Activated CD8-positive, alpha-beta T cell treated with anti-CD3 and anti-CD28 coated beads for 36 hours (primary cell): ENCODE measurements at regions not wholly inside any gene's neighbourhood (a gene's known extent, or its start where the extent isn't known, plus 50 kb on each side); places are given as distances from the start of the nearest gene placed in this dataset.

Experiments
- ATAC-seq: fragments of 200-7000 bp; cut with Tn5 transposase; one replicate; pipeline ENCODE4 v1.10.0; 2021; ENCODE audit warnings: mild to moderate bottlenecking, moderate library complexity
- CTCF ChIA-PET: fragments of 350-600 bp; sonication (Branson Sonifier 250); formaldehyde crosslinking; loops from one replicate; lab custom pipeline; 2021; ENCODE audit warnings: antibody characterized with exemption; lab: Charles Lee
- POLR2A ChIA-PET: fragments of 350-600 bp; sonication (Branson Sonifier 250); formaldehyde crosslinking; loops from one replicate; lab custom pipeline; 2021; ENCODE audit warnings: antibody characterized with exemption; lab: Charles Lee
- DNase-seq: peaks from one replicate; pipeline ENCODE4 v3.0.0-alpha.2; 2020
- H3K27ac Mint-ChIP-seq: one replicate; pipeline ENCODE4 v1.8.0; 2021; ENCODE audit warnings: mild to moderate bottlenecking, mixed read lengths
- H3K27me3 Mint-ChIP-seq: one replicate; pipeline ENCODE4 v1.8.0; 2021; ENCODE audit warnings: mixed read lengths
- H3K36me3 Mint-ChIP-seq: one replicate; pipeline ENCODE4 v1.8.0; 2021; ENCODE audit warnings: low read depth, mixed read lengths
- H3K4me1 Mint-ChIP-seq: one replicate; pipeline ENCODE4 v1.8.0; 2021; ENCODE audit warnings: low read depth, mixed read lengths
- H3K4me3 Mint-ChIP-seq: one replicate; pipeline ENCODE4 v1.8.0; 2021; ENCODE audit warnings: mild to moderate bottlenecking, moderate library complexity, mixed read lengths
- H3K9me3 Mint-ChIP-seq: one replicate; pipeline ENCODE4 v1.8.0; 2021; ENCODE audit warnings: mixed read lengths
- intact Hi-C: fragments of 100-400 bp; cut with micrococcal nuclease; formaldehyde crosslinking; loops from one replicate; pipeline ENCODE4 v1.10.0; 2022
- TF ChIP-seq, protein P1 (sequence below): fragments of 200-600 bp; IDR thresholded peaks from one replicate; pipeline ENCODE4 v1.8.0; 2022; ENCODE audit warnings: antibody characterized with exemption, mild to moderate bottlenecking

DNA sequence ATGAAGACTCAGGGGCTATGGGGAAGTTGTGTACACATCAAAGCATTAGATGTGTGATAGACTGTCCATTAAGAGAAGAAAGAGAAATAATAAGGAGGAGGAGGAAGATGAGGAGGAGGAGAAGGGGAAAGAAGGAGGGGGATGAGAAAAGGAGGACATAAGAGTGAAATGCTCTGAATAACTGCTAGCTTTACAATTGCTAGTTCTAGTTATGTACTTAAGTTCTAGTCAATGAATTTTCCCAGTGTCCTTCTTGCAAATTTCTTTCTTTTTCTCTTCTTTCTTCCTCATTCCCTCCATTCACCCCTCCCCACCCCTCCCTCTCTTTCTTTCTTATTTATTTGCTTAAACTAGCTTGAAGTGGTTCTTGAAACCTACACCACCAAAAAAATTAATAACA lies 534.9 kb upstream of the GRAMD2B start:
- POLR2A ChIA-PET = no interaction called here
- intact Hi-C loops = no loop called here
- Mint-ChIP-seq H3K27ac (no peak overlapping the region), H3K4me1 (no peaks in the 10 kb centered on the region), H3K27me3 (no peaks in the 10 kb centered on the region), H3K4me3 (no peak overlapping the region), H3K36me3 (no peaks in the 10 kb centered on the region), H3K9me3 (peaks cover 4% of the 10 kb centered on the region)
- TF ChIP-seq, protein P1, sequence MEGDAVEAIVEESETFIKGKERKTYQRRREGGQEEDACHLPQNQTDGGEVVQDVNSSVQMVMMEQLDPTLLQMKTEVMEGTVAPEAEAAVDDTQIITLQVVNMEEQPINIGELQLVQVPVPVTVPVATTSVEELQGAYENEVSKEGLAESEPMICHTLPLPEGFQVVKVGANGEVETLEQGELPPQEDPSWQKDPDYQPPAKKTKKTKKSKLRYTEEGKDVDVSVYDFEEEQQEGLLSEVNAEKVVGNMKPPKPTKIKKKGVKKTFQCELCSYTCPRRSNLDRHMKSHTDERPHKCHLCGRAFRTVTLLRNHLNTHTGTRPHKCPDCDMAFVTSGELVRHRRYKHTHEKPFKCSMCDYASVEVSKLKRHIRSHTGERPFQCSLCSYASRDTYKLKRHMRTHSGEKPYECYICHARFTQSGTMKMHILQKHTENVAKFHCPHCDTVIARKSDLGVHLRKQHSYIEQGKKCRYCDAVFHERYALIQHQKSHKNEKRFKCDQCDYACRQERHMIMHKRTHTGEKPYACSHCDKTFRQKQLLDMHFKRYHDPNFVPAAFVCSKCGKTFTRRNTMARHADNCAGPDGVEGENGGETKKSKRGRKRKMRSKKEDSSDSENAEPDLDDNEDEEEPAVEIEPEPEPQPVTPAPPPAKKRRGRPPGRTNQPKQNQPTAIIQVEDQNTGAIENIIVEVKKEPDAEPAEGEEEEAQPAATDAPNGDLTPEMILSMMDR = no peak
- no peak for DNase-seq
- CTCF ChIA-PET = no interaction called here
- no peak for ATAC-seq

DNA sequence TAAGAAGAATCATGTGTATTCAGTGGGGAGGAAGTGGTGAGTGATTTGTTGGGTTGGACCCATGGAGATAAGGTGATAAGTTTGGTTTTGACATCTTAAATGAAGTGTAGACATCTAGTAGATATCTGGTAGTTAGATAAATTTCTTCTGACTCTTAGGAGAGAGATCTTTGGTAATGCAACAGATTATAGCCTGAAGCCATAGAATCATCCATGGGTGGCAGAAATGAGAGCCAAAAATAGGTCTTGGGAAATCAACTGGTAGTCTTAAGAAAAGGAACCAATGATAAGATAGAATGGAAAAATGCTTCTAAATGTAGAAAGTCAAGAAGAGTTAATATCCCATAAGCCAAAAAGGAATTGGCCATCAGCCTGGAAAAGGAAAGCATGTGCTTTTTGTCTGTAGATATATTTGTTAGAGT lies 532.7 kb upstream of the GRAMD2B start:
- intact Hi-C loops = no loop called here

DNA sequence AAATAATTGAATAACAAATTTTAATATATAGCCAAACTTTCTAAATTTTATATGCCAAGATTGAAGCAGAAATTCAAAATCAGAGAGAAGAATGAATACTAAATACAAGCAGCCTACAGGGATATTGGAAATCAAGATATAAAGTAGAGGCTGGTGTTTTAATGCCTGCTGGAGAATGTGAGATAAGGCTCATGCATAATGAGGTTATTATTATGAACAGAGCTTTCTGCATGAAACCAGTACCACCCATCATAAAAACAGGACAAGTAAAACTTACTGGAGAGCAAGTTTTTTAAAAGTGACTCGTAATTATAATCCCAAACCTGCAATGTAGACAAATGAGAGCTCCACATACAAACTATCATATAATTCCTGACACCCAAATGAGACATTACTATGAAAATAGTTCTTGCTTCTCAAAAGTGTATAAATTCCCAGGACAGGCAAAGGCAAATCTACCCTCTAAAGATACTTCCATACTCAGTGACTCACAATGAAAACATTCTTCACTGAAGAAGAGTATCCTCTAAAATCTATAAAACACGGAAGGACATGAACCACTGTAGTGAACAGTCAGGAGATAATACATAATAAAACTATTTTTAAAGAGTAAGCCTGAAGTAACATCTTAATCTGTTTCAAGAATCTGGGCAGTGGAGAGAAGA lies 532.0 kb upstream of the GRAMD2B start:
- H3K4me3 Mint-ChIP-seq = no peak overlapping the region
- intact Hi-C loops = no loop called here
- ChIA-PET CTCF (no interaction called here), POLR2A (no interaction called here)
- H3K27me3 Mint-ChIP-seq = no peaks in the 10 kb centered on the region
- H3K9me3 Mint-ChIP-seq = peaks cover 4% of the 10 kb centered on the region
- H3K27ac Mint-ChIP-seq = no peak overlapping the region
- H3K4me1 Mint-ChIP-seq = no peaks in the 10 kb centered on the region
- H3K36me3 Mint-ChIP-seq = no peaks in the 10 kb centered on the region
- DNase-seq = no peak
- TF ChIP-seq, protein P1 = no peak
- ATAC-seq = no peak

More for the DNA sequence above, 532.7 kb upstream of the GRAMD2B start:
- ATAC-seq (no peak), DNase-seq (no peak)
- Mint-ChIP-seq H3K9me3 (peaks cover 4% of the 10 kb centered on the region), H3K4me3 (no peak overlapping the region), H3K27ac (no peak overlapping the region), H3K36me3 (no peaks in the 10 kb centered on the region), H3K27me3 (no peaks in the 10 kb centered on the region), H3K4me1 (no peaks in the 10 kb centered on the region)
- ChIA-PET CTCF (no interaction called here), POLR2A (no interaction called here)
- TF ChIP-seq, protein P1 = no peak

DNA sequence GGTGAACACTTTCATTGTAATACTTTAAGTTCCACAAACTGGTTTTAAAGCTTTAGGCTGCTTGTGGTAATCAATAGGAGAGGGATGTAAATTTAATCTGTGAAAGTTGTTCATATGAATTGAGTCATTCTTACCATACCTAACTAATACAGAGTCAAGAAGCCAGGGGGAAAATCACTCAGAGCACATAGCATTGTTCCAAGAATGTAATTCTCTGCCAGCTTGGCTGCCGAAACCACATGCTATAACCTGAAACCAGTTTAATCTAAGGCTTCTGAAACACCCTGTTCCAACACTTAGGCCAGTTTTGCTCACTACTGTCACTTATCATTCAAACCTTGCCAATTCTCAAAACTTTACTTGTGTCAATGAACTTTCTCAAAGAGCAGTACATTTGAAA lies 528.8 kb upstream of the GRAMD2B start:
- DNase-seq = no peak
- Mint-ChIP-seq H3K27ac (no peak overlapping the region), H3K4me1 (no peaks in the 10 kb centered on the region), H3K9me3 (peaks cover 4% of the 10 kb centered on the region), H3K36me3 (no peaks in the 10 kb centered on the region), H3K4me3 (no peak overlapping the region), H3K27me3 (no peaks in the 10 kb centered on the region)
- no peak for ATAC-seq
- POLR2A ChIA-PET = no interaction called here
- CTCF ChIA-PET = no interaction called here
- TF ChIP-seq, protein P1 = no peak
- intact Hi-C loops = no loop called here

DNA sequence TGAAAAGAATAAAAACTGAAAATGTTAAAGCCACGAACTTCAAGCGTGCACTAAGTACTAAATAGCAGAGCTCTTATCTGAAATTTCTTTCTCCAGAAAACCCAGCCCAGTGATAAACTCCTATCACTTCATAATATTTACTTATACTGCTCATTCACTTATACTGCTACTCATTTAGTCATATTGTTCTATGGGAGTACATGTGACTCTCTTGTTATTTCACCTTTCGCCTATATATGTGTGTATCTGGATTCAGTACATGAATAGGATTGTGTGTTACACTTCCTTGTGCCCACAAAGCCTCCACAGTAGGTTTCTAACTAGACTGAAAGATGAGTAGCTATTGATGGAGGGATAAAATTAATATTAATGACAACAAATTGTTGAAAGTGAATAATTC lies 526.8 kb upstream of the GRAMD2B start:
- ChIA-PET POLR2A (no interaction called here), CTCF (no interaction called here)
- intact Hi-C loops = no loop called here
- TF ChIP-seq, protein P1 = no peak
- H3K27me3 Mint-ChIP-seq = no peaks in the 10 kb centered on the region
- peaks cover 7% of the 10 kb centered on the region for H3K9me3 Mint-ChIP-seq
- no peak overlapping the region for H3K27ac Mint-ChIP-seq
- H3K4me3 Mint-ChIP-seq = no peak overlapping the region
- DNase-seq (no peak), ATAC-seq (no peak)
- H3K4me1 Mint-ChIP-seq = no peaks in the 10 kb centered on the region
- H3K36me3 Mint-ChIP-seq = no peaks in the 10 kb centered on the region
